ENCODE measurements at regions not wholly inside any gene's neighbourhood (a gene's known extent, or its start where the extent isn't known, plus 50 kb on each side); places are given as distances from the start of the nearest gene placed in this dataset.

GRCh38 chr4:60359746-60360367 lies 840.3 kb upstream of the ADGRL3 start (continued):
- TF ChIP-seq ATF2 (IDR thresholded peaks at IDR 0.05; ENCODE audit: low read length) (no peak), CHD7 (IDR thresholded peaks at IDR 0.05; ENCODE audit: insufficient replicate concordance, low read length) (no peak), CBX5 (IDR thresholded peaks at IDR 0.05; ENCODE audit: low read depth, low read length) (no peak), SRF (IDR thresholded peaks at IDR 0.05; ENCODE audit: low read depth, low read length) (no peak), SIN3A (conservative IDR thresholded peaks at IDR 0.05 in 1 of 2, IDR thresholded peaks at IDR 0.05 in 1 of 2; ENCODE audit: low read depth in 1 of 2, low read length in 2 of 2) (no peak), SIRT6 (IDR thresholded peaks at IDR 0.05; ENCODE audit: low read length) (no peak)
